RKO (cell line): ENCODE measurements at regions not wholly inside any gene's neighbourhood (a gene's known extent, or its start where the extent isn't known, plus 50 kb on each side); places are given as distances from the start of the nearest gene placed in this dataset.

Experiments
- DNase-seq: peaks from one replicate; pipeline ENCODE4 v3.0.0-alpha.2; 2016; ENCODE audit warnings: low spot score

- no peak for DNase-seq
Observed at GRCh38 chr18:66141716-66142115, 390.9 kb downstream of the CDH7 start.

- DNase-seq = no peak
Observed at GRCh38 chr18:66138642-66139041, 387.8 kb downstream of the CDH7 start.

- DNase-seq = no peak
Observed at GRCh38 chr18:66136039-66136438, 385.2 kb downstream of the CDH7 start.

GRCh38 chr18:66129248-66129647 is 378.4 kb downstream of the CDH7 start:
- DNase-seq = no peak

- DNase-seq = no peak
Observed at GRCh38 chr18:66126266-66126665, 375.5 kb downstream of the CDH7 start.

GRCh38 chr18:66124394-66124793 is 373.6 kb downstream of the CDH7 start:
- peak; percentile 16 for DNase-seq

- no peak for DNase-seq
Observed at GRCh38 chr18:66119347-66119746, 368.5 kb downstream of the CDH7 start.

GRCh38 chr18:66111018-66111417 is 360.2 kb downstream of the CDH7 start:
- no peak for DNase-seq

- DNase-seq = no peak
Observed at GRCh38 chr18:66110607-66111006, 359.8 kb downstream of the CDH7 start.

- DNase-seq = no peak
Observed at GRCh38 chr18:66109981-66110380, 359.2 kb downstream of the CDH7 start.

GRCh38 chr18:66107546-66107945 is 356.7 kb downstream of the CDH7 start:
- no peak for DNase-seq

- no peak for DNase-seq
Observed at GRCh38 chr18:66105016-66105415, 354.2 kb downstream of the CDH7 start.

- no peak for DNase-seq
Observed at GRCh38 chr18:66103550-66103949, 352.7 kb downstream of the CDH7 start.

- no peak for DNase-seq
Observed at GRCh38 chr18:66083078-66083477, 332.3 kb downstream of the CDH7 start.

- no peak for DNase-seq
Observed at GRCh38 chr18:66078925-66079800, 328.4 kb downstream of the CDH7 start.

GRCh38 chr18:66077066-66077465 is 326.3 kb downstream of the CDH7 start:
- no peak for DNase-seq

- DNase-seq = no peak
Observed at GRCh38 chr18:66066191-66066590, 315.4 kb downstream of the CDH7 start.

- no peak for DNase-seq
Observed at GRCh38 chr18:66048406-66048805, 297.6 kb downstream of the CDH7 start.

GRCh38 chr18:66046032-66046602 is 295.3 kb downstream of the CDH7 start:
- peak; percentile 4 for DNase-seq

- no peak for DNase-seq
Observed at GRCh38 chr18:66043009-66043408, 292.2 kb downstream of the CDH7 start.

- DNase-seq = peak; percentile 46
Observed at GRCh38 chr18:66013969-66014368, 263.2 kb downstream of the CDH7 start.

GRCh38 chr18:66011916-66012315 is 261.1 kb downstream of the CDH7 start:
- no peak for DNase-seq

- no peak for DNase-seq
Observed at GRCh38 chr18:66005831-66006588, 255.2 kb downstream of the CDH7 start.
